Activated T-helper 17 cell treated with anti-CD3 and anti-CD28 coated beads, Interleukin-2, amount 50 U/mL, for 72 hours (primary cell): ENCODE measurements at regions not wholly inside any gene's neighbourhood (a gene's known extent, or its start where the extent isn't known, plus 50 kb on each side); places are given as distances from the start of the nearest gene placed in this dataset.

ENCODE experiments used
- ATAC-seq: fragments of 150-1000 bp; cut with Tn5 transposase; replicated peaks from 2 replicates; pipeline ENCODE4 v1.10.0; 2021; ENCODE audit warnings: mild to moderate bottlenecking, moderate library complexity
- H3K27ac Mint-ChIP-seq: one replicate; pipeline ENCODE4 v1.8.0; 2022; ENCODE audit warnings: mixed read lengths
- H3K27me3 Mint-ChIP-seq: one replicate; pipeline ENCODE4 v1.8.0; 2022; ENCODE audit warnings: mixed read lengths
- H3K36me3 Mint-ChIP-seq: one replicate; pipeline ENCODE4 v1.8.0; 2022; ENCODE audit warnings: low read depth, mild to moderate bottlenecking, mixed read lengths
- H3K4me1 Mint-ChIP-seq: one replicate; pipeline ENCODE4 v1.8.0; 2022; ENCODE audit warnings: mixed read lengths
- H3K4me3 Mint-ChIP-seq: one replicate; pipeline ENCODE4 v1.8.0; 2022; ENCODE audit warnings: mild to moderate bottlenecking, mixed read lengths
- H3K9me3 Mint-ChIP-seq: one replicate; pipeline ENCODE4 v1.8.0; 2022; ENCODE audit warnings: mixed read lengths

GRCh38 chr5:107146901-107147300, 523.8 kb downstream of the EFNA5 start:
- no peaks in the 10 kb centered on the region for H3K36me3 Mint-ChIP-seq
- H3K27me3 Mint-ChIP-seq: no peaks in the 10 kb centered on the region
- H3K9me3 Mint-ChIP-seq: no peaks in the 10 kb centered on the region
- H3K27ac Mint-ChIP-seq: no peak overlapping the region
- no peaks in the 10 kb centered on the region for H3K4me1 Mint-ChIP-seq
- no peak overlapping the region for H3K4me3 Mint-ChIP-seq
- no peak for ATAC-seq

- no peak for ATAC-seq
- H3K36me3 Mint-ChIP-seq: no peaks in the 10 kb centered on the region
- H3K4me3 Mint-ChIP-seq: no peak overlapping the region
- no peak overlapping the region for H3K27ac Mint-ChIP-seq
- H3K27me3 Mint-ChIP-seq: no peaks in the 10 kb centered on the region
- H3K9me3 Mint-ChIP-seq: peaks cover 5% of the 10 kb centered on the region
- no peaks in the 10 kb centered on the region for H3K4me1 Mint-ChIP-seq
These were observed 535.3 kb downstream of the EFNA5 start for GRCh38 chr5:107135391-107135790.

DNA sequence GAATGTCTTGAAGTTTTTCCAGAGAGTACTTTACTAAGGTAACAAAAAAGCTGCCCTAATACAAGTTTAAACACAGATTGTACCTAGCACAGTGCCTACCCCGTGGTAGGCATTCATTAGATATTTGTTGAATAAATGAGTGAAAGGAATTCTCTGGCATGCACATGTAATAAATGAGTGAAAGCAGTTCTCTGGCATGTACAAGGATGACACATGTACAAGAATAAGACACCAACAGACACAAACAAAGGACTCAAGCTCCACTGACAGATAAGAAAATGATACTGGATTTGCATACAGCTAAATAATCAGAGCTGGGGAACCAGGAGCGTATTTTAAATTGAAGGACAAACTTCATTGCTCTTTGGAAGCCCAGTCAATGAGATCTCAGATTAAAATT, 535.8 kb downstream of the EFNA5 start:
- H3K9me3 Mint-ChIP-seq: peaks cover 5% of the 10 kb centered on the region
- ATAC-seq: no peak
- H3K27ac Mint-ChIP-seq: no peak overlapping the region
- no peaks in the 10 kb centered on the region for H3K36me3 Mint-ChIP-seq
- no peaks in the 10 kb centered on the region for H3K4me1 Mint-ChIP-seq
- H3K4me3 Mint-ChIP-seq: no peak overlapping the region
- H3K27me3 Mint-ChIP-seq: no peaks in the 10 kb centered on the region

DNA sequence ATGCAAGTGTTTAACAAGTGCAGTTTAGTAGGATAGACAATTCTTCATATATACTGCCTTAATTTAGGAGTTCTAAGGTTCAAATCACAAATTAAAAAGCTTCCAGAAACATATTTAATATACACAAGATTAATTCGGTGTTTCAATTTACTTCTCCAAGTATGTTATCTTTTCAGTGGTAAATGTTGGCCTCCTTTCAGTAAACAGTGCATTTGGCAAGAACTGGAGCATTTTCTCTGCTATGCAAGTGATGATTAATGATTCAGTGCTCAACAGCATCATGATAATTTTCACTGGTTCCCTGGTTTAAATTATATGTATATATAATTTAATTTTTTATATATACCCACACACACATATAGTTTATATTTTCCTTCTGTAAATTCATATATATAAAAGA, 541.7 kb downstream of the EFNA5 start:
- no peaks in the 10 kb centered on the region for H3K36me3 Mint-ChIP-seq
- no peak overlapping the region for H3K4me3 Mint-ChIP-seq
- H3K27ac Mint-ChIP-seq: no peak overlapping the region
- H3K9me3 Mint-ChIP-seq: no peaks in the 10 kb centered on the region
- ATAC-seq: no peak
- no peaks in the 10 kb centered on the region for H3K27me3 Mint-ChIP-seq
- no peaks in the 10 kb centered on the region for H3K4me1 Mint-ChIP-seq

DNA sequence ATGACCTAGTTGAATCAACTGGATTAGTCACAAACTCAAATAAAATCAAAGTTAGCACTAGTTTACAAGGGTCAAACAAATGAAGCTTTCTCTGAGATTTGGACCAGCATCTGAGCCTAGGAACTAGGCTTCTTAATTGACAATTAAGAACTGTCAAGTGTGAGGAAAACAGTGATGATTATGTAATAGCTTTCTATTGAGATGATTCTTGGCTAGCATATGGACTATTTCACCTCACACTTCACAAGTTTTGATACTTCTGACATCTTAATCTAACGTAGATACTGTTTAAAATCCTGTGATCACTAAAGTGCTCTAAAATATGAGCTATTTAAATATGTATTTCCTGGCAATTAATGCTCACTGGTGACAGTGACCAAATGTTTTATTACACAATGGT, 542.9 kb downstream of the EFNA5 start:
- H3K9me3 Mint-ChIP-seq: no peaks in the 10 kb centered on the region
- H3K4me1 Mint-ChIP-seq: no peaks in the 10 kb centered on the region
- H3K27me3 Mint-ChIP-seq: no peaks in the 10 kb centered on the region
- H3K4me3 Mint-ChIP-seq: no peak overlapping the region
- no peaks in the 10 kb centered on the region for H3K36me3 Mint-ChIP-seq
- no peak overlapping the region for H3K27ac Mint-ChIP-seq
- no peak for ATAC-seq

DNA sequence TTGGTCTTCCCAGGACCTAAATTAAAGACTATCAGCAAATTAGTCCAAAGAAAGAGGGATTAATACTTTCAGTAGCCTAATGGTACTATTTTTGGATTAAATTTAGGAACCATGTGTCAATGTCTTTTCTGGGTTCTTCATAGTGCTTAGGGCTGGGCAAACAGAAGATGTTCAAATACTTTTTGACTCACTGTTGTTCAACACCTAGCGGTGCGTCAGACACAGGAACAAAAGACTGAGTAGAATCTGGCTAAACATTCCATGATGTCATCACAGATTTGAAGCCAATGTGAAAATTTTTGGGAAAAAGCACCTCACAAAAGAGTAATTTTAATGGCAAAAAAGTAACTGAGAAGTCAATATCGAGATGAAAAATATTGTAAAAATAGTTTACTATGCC, 544.4 kb downstream of the EFNA5 start:
- H3K36me3 Mint-ChIP-seq: no peaks in the 10 kb centered on the region
- H3K4me1 Mint-ChIP-seq: no peaks in the 10 kb centered on the region
- H3K27ac Mint-ChIP-seq: no peak overlapping the region
- H3K4me3 Mint-ChIP-seq: no peak overlapping the region
- ATAC-seq: no peak
- H3K27me3 Mint-ChIP-seq: no peaks in the 10 kb centered on the region
- H3K9me3 Mint-ChIP-seq: no peaks in the 10 kb centered on the region

GRCh38 chr5:107124376-107124775, 546.4 kb downstream of the EFNA5 start:
- H3K27ac Mint-ChIP-seq: no peak overlapping the region
- no peaks in the 10 kb centered on the region for H3K36me3 Mint-ChIP-seq
- H3K27me3 Mint-ChIP-seq: no peaks in the 10 kb centered on the region
- no peak overlapping the region for H3K4me3 Mint-ChIP-seq
- ATAC-seq: no peak
- no peaks in the 10 kb centered on the region for H3K9me3 Mint-ChIP-seq
- H3K4me1 Mint-ChIP-seq: no peaks in the 10 kb centered on the region

DNA sequence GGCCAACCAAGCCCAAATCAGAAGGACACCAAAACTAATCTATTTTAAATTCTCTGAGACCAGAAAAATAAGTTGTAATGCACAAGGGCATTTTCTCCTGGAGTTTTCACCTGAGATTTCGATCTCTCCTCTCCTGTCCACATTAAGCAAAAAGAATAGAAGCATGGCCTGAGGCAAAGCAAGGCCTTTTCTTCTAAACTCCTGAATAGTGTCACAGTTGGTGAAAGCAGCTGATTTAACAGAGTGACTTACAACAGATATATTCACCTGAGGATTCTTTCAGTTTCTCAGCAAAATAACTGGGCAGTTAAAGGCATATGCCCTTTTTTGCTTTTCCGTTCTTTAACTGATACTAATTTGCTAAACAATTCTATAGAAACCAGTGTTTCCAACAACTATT, 547.7 kb downstream of the EFNA5 start:
- ATAC-seq: no peak
- Mint-ChIP-seq H3K27me3 (no peaks in the 10 kb centered on the region), H3K4me1 (no peaks in the 10 kb centered on the region), H3K27ac (no peak overlapping the region), H3K9me3 (no peaks in the 10 kb centered on the region), H3K36me3 (no peaks in the 10 kb centered on the region), H3K4me3 (no peak overlapping the region)

GRCh38 chr5:107121793-107122519, 548.8 kb downstream of the EFNA5 start:
- H3K4me1 Mint-ChIP-seq: no peaks in the 10 kb centered on the region
- no peaks in the 10 kb centered on the region for H3K27me3 Mint-ChIP-seq
- no peak overlapping the region for H3K4me3 Mint-ChIP-seq
- no peak overlapping the region for H3K27ac Mint-ChIP-seq
- no peaks in the 10 kb centered on the region for H3K36me3 Mint-ChIP-seq
- H3K9me3 Mint-ChIP-seq: no peaks in the 10 kb centered on the region
- ATAC-seq: no peak

DNA sequence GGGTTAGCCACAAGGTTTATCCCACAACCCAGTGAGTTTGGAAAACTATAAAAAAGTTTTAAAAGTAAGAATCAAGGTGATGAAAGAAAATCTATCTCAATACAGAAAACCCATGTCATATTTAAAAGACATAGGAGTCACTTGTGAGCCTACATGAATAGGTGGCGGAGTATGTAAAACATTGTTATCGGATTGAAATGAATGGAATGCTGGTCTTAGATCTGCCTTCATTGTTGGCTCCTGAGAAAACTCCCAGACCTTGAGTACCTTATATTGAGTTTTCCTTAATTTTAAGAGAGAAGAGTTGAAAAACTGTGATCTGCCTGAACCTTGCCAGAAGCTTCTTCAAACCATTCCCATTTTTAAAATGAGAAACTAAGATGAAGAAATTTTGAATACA, 551.1 kb downstream of the EFNA5 start:
- no peak for ATAC-seq
- no peak overlapping the region for H3K4me3 Mint-ChIP-seq
- no peaks in the 10 kb centered on the region for H3K27me3 Mint-ChIP-seq
- no peaks in the 10 kb centered on the region for H3K9me3 Mint-ChIP-seq
- no peak overlapping the region for H3K27ac Mint-ChIP-seq
- no peaks in the 10 kb centered on the region for H3K36me3 Mint-ChIP-seq
- H3K4me1 Mint-ChIP-seq: no peaks in the 10 kb centered on the region

GRCh38 chr5:107118184-107119019, 552.3 kb downstream of the EFNA5 start:
- Mint-ChIP-seq H3K36me3 (no peaks in the 10 kb centered on the region), H3K4me1 (no peaks in the 10 kb centered on the region), H3K27ac (no peak overlapping the region), H3K27me3 (no peaks in the 10 kb centered on the region), H3K4me3 (no peak overlapping the region), H3K9me3 (no peaks in the 10 kb centered on the region)
- ATAC-seq: no peak

DNA sequence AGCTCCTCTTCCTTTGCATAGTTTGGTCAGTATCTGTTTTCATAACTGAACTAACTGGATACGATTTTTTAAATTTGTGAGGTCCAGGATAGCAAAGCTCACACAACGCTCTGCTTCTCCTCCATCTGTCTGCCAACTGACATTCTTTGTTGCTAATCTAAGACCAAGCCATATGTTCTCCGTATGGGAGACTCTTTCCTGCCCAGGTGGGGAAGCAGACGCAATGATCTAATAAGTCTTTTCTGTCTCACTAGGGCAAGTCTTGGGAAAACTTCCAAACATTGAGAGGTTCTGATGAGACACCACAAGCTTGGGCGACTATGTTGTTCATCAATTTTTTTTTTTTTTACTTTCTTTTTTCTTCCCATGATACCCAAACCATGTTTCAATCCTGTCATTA, 558.5 kb downstream of the EFNA5 start:
- Mint-ChIP-seq H3K27me3 (no peaks in the 10 kb centered on the region), H3K27ac (no peak overlapping the region), H3K4me3 (no peak overlapping the region), H3K36me3 (no peaks in the 10 kb centered on the region), H3K4me1 (no peaks in the 10 kb centered on the region), H3K9me3 (peaks cover 7% of the 10 kb centered on the region)
- no peak for ATAC-seq

GRCh38 chr5:107104040-107104995, 566.4 kb downstream of the EFNA5 start:
- Mint-ChIP-seq H3K4me3 (no peak overlapping the region), H3K36me3 (no peaks in the 10 kb centered on the region), H3K9me3 (no peaks in the 10 kb centered on the region), H3K27ac (no peak overlapping the region), H3K4me1 (no peaks in the 10 kb centered on the region), H3K27me3 (no peaks in the 10 kb centered on the region)
- ATAC-seq: no peak

DNA sequence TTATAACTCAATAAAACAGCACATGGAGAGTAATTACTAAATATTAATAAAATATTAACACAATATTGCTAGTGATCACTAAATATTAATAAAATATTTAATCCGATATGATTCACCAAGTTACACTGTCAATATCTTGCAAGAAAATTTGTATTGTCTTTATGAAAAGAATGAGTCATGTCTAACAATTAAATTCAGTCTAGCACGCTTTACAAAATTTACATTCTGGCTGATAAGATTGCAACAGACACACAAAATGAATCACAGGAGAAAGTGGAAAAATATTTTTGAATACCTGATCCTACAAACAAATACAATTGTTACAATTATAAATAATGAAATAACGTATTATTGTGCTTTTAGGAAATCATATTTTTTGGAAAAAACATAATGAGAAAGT, 567.2 kb downstream of the EFNA5 start:
- Mint-ChIP-seq H3K4me3 (no peak overlapping the region), H3K27ac (no peak overlapping the region), H3K36me3 (no peaks in the 10 kb centered on the region), H3K9me3 (no peaks in the 10 kb centered on the region), H3K27me3 (no peaks in the 10 kb centered on the region), H3K4me1 (no peaks in the 10 kb centered on the region)
- no peak for ATAC-seq
